ENCODE measurements at regions not wholly inside any gene's neighbourhood (a gene's known extent, or its start where the extent isn't known, plus 50 kb on each side); places are given as distances from the start of the nearest gene placed in this dataset.
A peak's percentile ranks its signal among the peaks of the same experiment; 100 is the strongest.

- peak in 1 of 2 donors; percentile 23 for DNase-seq (ENCODE audit: low read depth in 2 of 2)
- no peak for TF ChIP-seq CTCF (IDR thresholded peaks at IDR 0.05; ENCODE audit: low read depth, low read length)
- no peak overlapping the region for H3K4me3 ChIP-seq (replicated peaks in 1 of 2; ENCODE audit: low read depth in 2 of 2, low read length in 2 of 2)
Measured at GRCh38 chr13:106284358-106284757, 251.1 kb downstream of the EFNB2 start.

- TF ChIP-seq CTCF (IDR thresholded peaks at IDR 0.05; ENCODE audit: low read depth, low read length), result no peak
- no peak for DNase-seq (ENCODE audit: low read depth in 2 of 2)
- H3K4me3 ChIP-seq (replicated peaks in 1 of 2; ENCODE audit: low read depth in 2 of 2, low read length in 2 of 2), result no peak overlapping the region
Measured at GRCh38 chr13:106281426-106281825, 254.0 kb downstream of the EFNB2 start.

GRCh38 chr13:106277484-106278154 lies 257.8 kb downstream of the EFNB2 start:
- no peak for DNase-seq (ENCODE audit: low read depth in 2 of 2)
- H3K4me3 ChIP-seq (replicated peaks in 1 of 2; ENCODE audit: low read depth in 2 of 2, low read length in 2 of 2), result no peak overlapping the region
- no peak for TF ChIP-seq CTCF (IDR thresholded peaks at IDR 0.05; ENCODE audit: low read depth, low read length)

GRCh38 chr13:106276876-106277275 lies 258.6 kb downstream of the EFNB2 start:
- no peak for DNase-seq (ENCODE audit: low read depth in 2 of 2)
- TF ChIP-seq CTCF (IDR thresholded peaks at IDR 0.05; ENCODE audit: low read depth, low read length), result no peak
- no peak overlapping the region for H3K4me3 ChIP-seq (replicated peaks in 1 of 2; ENCODE audit: low read depth in 2 of 2, low read length in 2 of 2)

GRCh38 chr13:106275446-106276032 lies 259.9 kb downstream of the EFNB2 start:
- no peak overlapping the region for H3K4me3 ChIP-seq (replicated peaks in 1 of 2; ENCODE audit: low read depth in 2 of 2, low read length in 2 of 2)
- no peak for TF ChIP-seq CTCF (IDR thresholded peaks at IDR 0.05; ENCODE audit: low read depth, low read length)
- DNase-seq (ENCODE audit: low read depth in 2 of 2), result peak in 1 of 2 donors; percentile 26

GRCh38 chr13:106274551-106275203 lies 260.8 kb downstream of the EFNB2 start:
- TF ChIP-seq CTCF (IDR thresholded peaks at IDR 0.05; ENCODE audit: low read depth, low read length), result no peak
- no peak overlapping the region for H3K4me3 ChIP-seq (replicated peaks in 1 of 2; ENCODE audit: low read depth in 2 of 2, low read length in 2 of 2)
- DNase-seq (ENCODE audit: low read depth in 2 of 2), result peak in 1 of 2 donors; percentile 6
